ENCODE measurements at regions not wholly inside any gene's neighbourhood (a gene's known extent, or its start where the extent isn't known, plus 50 kb on each side); places are given as distances from the start of the nearest gene placed in this dataset.

GRCh38 chr2:200255549-200255948 is 50.9 kb upstream of the SPATS2L start:
- H3K4me1 Mint-ChIP-seq: no peaks in the 10 kb centered on the region
- H3K9ac ChIP-seq: no peak overlapping the region
- H3K4me2 ChIP-seq: no peak overlapping the region
- DNase-seq (ENCODE audit: low spot score): no peak
- no peaks in the 10 kb centered on the region for H3K4me1 ChIP-seq
- no peaks in the 10 kb centered on the region for H3K9me3 ChIP-seq (ENCODE audit: low read depth)
- H3K27ac Mint-ChIP-seq: no peak overlapping the region
- H3K27me3 ChIP-seq: no peaks in the 10 kb centered on the region
- no peaks in the 10 kb centered on the region for H3K36me3 ChIP-seq
- peaks cover 4% of the 10 kb centered on the region for H3K27me3 Mint-ChIP-seq (ENCODE audit: insufficient read depth, low read depth)
- no peak overlapping the region for H3K4me3 Mint-ChIP-seq
- H3K27ac ChIP-seq: no peak overlapping the region
- no peaks in the 10 kb centered on the region for H4K20me1 ChIP-seq (ENCODE audit: low read depth)
- no peaks in the 10 kb centered on the region for H3K9me3 Mint-ChIP-seq
- no peak overlapping the region for H2AFZ ChIP-seq (replicated peaks)
- no peak for TF ChIP-seq EZH2phosphoT487 (IDR thresholded peaks at IDR 0.05)
- no peak for TF ChIP-seq EZH2 (IDR thresholded peaks at IDR 0.05)
- TF ChIP-seq CTCF (IDR thresholded peaks at IDR 0.05): no peak
- no peaks in the 10 kb centered on the region for H3K79me2 ChIP-seq (ENCODE audit: low read depth)
- no peaks in the 10 kb centered on the region for H3K36me3 Mint-ChIP-seq
- H3K4me3 ChIP-seq: no peak overlapping the region
- no peaks in the 10 kb centered on the region for H3F3A ChIP-seq (ENCODE audit: low read depth)
